Osteoblast (primary cell): ENCODE measurements at regions not wholly inside any gene's neighbourhood (a gene's known extent, or its start where the extent isn't known, plus 50 kb on each side); places are given as distances from the start of the nearest gene placed in this dataset.

Experiments
- DNase-seq: peaks from one replicate; pipeline ENCODE4 v3.0.0; 2011; ENCODE audit warnings: low spot score, mixed read lengths; ENCODE audit not compliant: insufficient read length; ENCODE audit errors: missing footprints
- H2AFZ ChIP-seq: 2 replicates; pipeline ENCODE4 v1.6.0; 2011; ENCODE audit warnings: mild to moderate bottlenecking, low read length
- H3K27ac ChIP-seq: 2 replicates; pipeline ENCODE4 v1.5.1; 2011; ENCODE audit warnings: mild to moderate bottlenecking, low read depth, low read length, moderate library complexity
- H3K27me3 ChIP-seq: 2 replicates; pipeline ENCODE4 v1.6.0; 2012; ENCODE audit warnings: mild to moderate bottlenecking, control low read depth, inconsistent platforms, low read length, moderate library complexity; ENCODE audit not compliant: insufficient read depth
- H3K36me3 ChIP-seq: 2 replicates; pipeline ENCODE4 v1.5.1; 2011; ENCODE audit warnings: mild to moderate bottlenecking, low read length, control low read depth, moderate library complexity; ENCODE audit not compliant: insufficient read depth
- H3K4me1 ChIP-seq: 2 replicates; pipeline ENCODE4 v1.5.1; 2011; ENCODE audit warnings: mild to moderate bottlenecking, low read length, control low read depth, moderate library complexity; ENCODE audit not compliant: insufficient read depth
- H3K4me2 ChIP-seq: 2 replicates; pipeline ENCODE4 v1.6.0; 2011; ENCODE audit warnings: mild to moderate bottlenecking, low read length; ENCODE audit not compliant: insufficient read depth
- H3K4me3 ChIP-seq: fragments of 200-600 bp; sonication (generic); 3 replicates; pipeline ENCODE4 v1.5.1; 2012; ENCODE audit warnings: mild to moderate bottlenecking, low read length, inconsistent platforms; ENCODE audit not compliant: insufficient read depth
- H3K79me2 ChIP-seq: 2 replicates; pipeline ENCODE4 v1.6.0; 2012; ENCODE audit warnings: mild to moderate bottlenecking, low read length, control low read depth, inconsistent platforms; ENCODE audit not compliant: insufficient read depth
- H3K9me3 ChIP-seq: 2 replicates; pipeline ENCODE4 v1.5.1; 2011; ENCODE audit warnings: low read depth, low read length, control low read depth
- H4K20me1 ChIP-seq: 2 replicates; pipeline ENCODE4 v1.6.0; 2012; ENCODE audit warnings: mild to moderate bottlenecking, low read length, control low read depth; ENCODE audit not compliant: insufficient read depth
- CTCF ChIP-seq: IDR thresholded peaks from 2 replicates; pipeline ENCODE4 v1.5.1; 2011; ENCODE audit warnings: mild to moderate bottlenecking, low read depth, low read length, moderate library complexity; ENCODE audit errors: extremely low read depth

DNA sequence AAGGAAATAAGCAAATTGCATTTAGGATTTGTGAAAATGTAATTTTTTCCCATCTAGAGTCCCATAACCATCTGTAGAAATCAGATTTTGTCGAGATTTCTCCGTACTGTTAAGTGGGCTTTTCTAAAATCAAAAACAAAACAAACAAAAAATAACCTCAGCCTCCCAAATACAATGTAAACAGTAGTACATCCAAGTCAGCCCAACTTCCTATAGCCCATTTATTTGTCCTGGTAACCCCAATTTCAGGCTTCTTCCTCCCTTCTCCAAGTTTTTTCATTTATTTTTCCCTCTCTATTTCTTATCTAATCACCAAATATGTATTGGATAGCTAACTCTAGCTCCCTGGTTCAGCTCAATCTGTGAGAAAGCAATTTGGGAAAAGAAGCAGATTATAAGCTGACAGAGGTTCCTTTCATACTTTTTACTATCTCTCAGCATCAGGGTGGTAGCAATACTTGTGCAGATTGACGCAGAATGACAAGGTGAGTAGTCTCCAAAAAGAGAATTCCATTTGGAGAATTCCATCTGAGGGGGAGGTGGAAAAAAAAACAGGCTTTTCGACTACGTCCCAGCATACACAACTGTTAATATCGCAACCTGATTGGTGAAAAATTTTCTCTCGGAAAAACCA is 132.6 kb upstream of the BTN3A2 start:
- Histone ChIP-seq H3K27me3 (no peaks in the 10 kb centered on the region), H3K4me1 (peaks cover 23% of the 10 kb centered on the region), H3K27ac (no peak overlapping the region), H3K9me3 (no peaks in the 10 kb centered on the region), H3K79me2 (no peaks in the 10 kb centered on the region), H2AFZ (no peak overlapping the region), H3K4me3 (peak overlapping the region; percentile 75), H4K20me1 (no peaks in the 10 kb centered on the region), H3K4me2 (peak overlapping the region; percentile 98), H3K36me3 (no peaks in the 10 kb centered on the region)
- DNase-seq: no peak
- TF ChIP-seq CTCF: no peak

DNA sequence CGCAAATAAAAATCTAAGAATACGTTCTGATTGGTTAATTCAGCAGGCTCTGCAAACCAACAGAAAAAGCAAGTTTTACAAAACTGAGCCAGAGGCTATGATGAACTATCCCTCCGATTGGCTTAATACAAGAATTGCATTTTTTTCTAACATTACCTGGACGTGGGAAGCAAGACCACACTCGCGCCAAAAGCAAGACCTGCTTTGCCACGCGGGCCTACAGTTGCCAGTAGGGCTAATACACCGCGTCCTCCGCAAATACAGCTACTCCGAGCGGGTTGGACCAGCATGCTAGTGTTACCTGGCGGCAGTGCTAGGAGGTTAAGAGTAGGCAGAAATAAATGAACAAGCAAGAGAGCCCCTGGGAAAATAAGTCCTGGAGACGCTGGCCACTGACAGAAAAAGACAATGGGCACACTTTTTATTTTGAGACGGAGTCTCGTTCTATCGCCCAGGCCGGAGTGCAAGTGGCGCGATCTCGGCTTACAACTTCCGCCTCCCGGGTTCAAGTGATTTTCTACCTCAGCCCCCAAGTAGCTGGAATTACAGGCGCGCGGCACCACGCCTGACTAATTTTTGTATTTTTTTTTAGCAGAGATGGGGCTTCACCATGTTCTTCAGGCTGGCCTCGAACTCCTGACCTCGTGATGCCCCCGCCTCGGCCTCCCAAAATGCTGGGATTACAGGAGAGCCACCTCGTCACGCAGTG is 131.9 kb upstream of the BTN3A2 start:
- H3K79me2 ChIP-seq: no peaks in the 10 kb centered on the region
- H3K4me3 ChIP-seq: peak overlapping the region; percentile 75
- H2AFZ ChIP-seq: peak overlapping the region; percentile 99
- no peak for TF ChIP-seq CTCF
- H3K27ac ChIP-seq: peak overlapping the region; percentile 42
- H3K4me2 ChIP-seq: peak overlapping the region; percentile 98
- no peak for DNase-seq
- no peaks in the 10 kb centered on the region for H3K27me3 ChIP-seq
- no peaks in the 10 kb centered on the region for H3K36me3 ChIP-seq
- H4K20me1 ChIP-seq: no peaks in the 10 kb centered on the region
- peaks cover 23% of the 10 kb centered on the region for H3K4me1 ChIP-seq
- no peaks in the 10 kb centered on the region for H3K9me3 ChIP-seq

DNA sequence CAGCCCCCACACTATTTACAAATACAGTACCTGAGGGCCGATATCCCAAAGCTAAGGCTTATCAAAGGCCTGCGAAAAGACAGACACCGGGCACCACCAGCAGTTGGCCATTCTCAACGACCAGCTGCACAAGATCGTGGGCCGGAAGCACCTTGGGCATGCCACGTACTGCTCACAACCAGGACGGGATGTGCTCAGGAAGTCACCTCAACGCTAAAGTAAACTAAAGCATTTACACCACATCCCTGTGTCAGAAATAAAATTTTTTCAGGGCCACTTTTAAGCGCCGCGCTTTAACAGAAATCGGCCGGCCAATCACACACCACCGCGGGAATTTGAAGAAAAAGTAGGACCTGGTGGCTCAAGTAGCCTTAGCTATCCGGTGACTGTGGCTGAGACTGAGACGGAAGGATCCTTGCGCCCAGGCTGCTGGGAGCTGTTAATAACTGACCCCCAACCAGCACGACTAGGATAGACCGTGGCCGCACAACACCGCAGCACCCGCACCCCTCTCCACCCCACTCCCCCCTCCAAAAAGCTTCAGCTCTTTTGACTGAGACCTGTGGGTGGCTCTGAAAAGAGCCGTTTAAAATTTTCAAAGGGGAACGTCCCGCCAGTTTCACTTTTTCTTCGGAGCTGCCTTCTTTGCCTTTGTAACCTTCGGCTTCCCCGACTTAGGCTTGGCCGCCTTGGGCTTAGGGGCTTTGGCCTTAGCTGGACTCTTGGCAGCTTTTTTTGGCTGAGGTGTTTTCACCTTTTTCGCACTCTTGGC is 131.2 kb upstream of the BTN3A2 start:
- peak overlapping the region; percentile 99 for H2AFZ ChIP-seq
- peak; percentile 60 for DNase-seq
- H3K27me3 ChIP-seq: no peaks in the 10 kb centered on the region
- peak overlapping the region; percentile 75 for H3K4me3 ChIP-seq
- no peak for TF ChIP-seq CTCF
- H3K9me3 ChIP-seq: no peaks in the 10 kb centered on the region
- no peaks in the 10 kb centered on the region for H3K36me3 ChIP-seq
- H3K27ac ChIP-seq: peak overlapping the region; percentile 42
- H3K4me2 ChIP-seq: peak overlapping the region; percentile 98
- H3K79me2 ChIP-seq: no peaks in the 10 kb centered on the region
- H4K20me1 ChIP-seq: no peaks in the 10 kb centered on the region
- H3K4me1 ChIP-seq: peaks cover 23% of the 10 kb centered on the region
